IMR-90 (cell line): ENCODE measurements at regions not wholly inside any gene's neighbourhood (a gene's known extent, or its start where the extent isn't known, plus 50 kb on each side); places are given as distances from the start of the nearest gene placed in this dataset.

ENCODE experiments used
- CEBPB ChIP-seq: IDR thresholded peaks from 2 replicates; pipeline ENCODE4 v1.6.1; 2012; ENCODE audit warnings: low read depth, low read length, improper control_type of control experiment
- MAFK ChIP-seq: IDR thresholded peaks from 2 replicates; pipeline ENCODE4 v1.6.1; 2012; ENCODE audit warnings: low read depth, low read length, improper control_type of control experiment
- MAZ ChIP-seq: IDR thresholded peaks from 2 replicates; pipeline ENCODE4 v1.6.1; 2012; ENCODE audit warnings: low read depth, mild to moderate bottlenecking, low read length, improper control_type of control experiment, moderate library complexity, borderline replicate concordance
- MXI1 ChIP-seq: IDR thresholded peaks from 2 replicates; pipeline ENCODE4 v1.6.1; 2012; ENCODE audit warnings: low read depth, mild to moderate bottlenecking, low read length, moderate library complexity, borderline replicate concordance
- NFE2L2 ChIP-seq: fragments of 150-350 bp; IDR thresholded peaks from 2 replicates; pipeline ENCODE4 v1.6.1; 2016; ENCODE audit warnings: low read depth, mild to moderate bottlenecking, low read length
- POLR2A ChIP-seq: IDR thresholded peaks from 2 replicates; pipeline ENCODE4 v1.6.1; 2012; ENCODE audit warnings: mild to moderate bottlenecking, low read depth, low read length
- RAD21 ChIP-seq: IDR thresholded peaks from 2 replicates; pipeline ENCODE4 v1.6.1; 2012; ENCODE audit warnings: low read length, improper control_type of control experiment
- RCOR1 ChIP-seq: IDR thresholded peaks from 2 replicates; pipeline ENCODE4 v1.6.1; 2012; ENCODE audit warnings: mild to moderate bottlenecking, low read length, improper control_type of control experiment; ENCODE audit not compliant: insufficient replicate concordance
- SMC3 ChIP-seq: fragments of 150-350 bp; IDR thresholded peaks from 2 replicates; pipeline ENCODE4 v1.6.1; 2016; ENCODE audit warnings: low read depth, mild to moderate bottlenecking, antibody characterized with exemption, low read length, moderate library complexity
- TF ChIP-seq, protein P1 (sequence below): conservative IDR thresholded peaks from 2 replicates; pipeline ENCODE4 v1.5.1; 2012; ENCODE audit warnings: mild to moderate bottlenecking, low read depth, low read length, improper control_type of control experiment
- TF ChIP-seq, protein P2 (sequence below): fragments of 150-350 bp; IDR thresholded peaks from 2 replicates; pipeline ENCODE4 v1.6.1; 2017; ENCODE audit warnings: mild to moderate bottlenecking, antibody characterized with exemption, low read length, low read depth

- TF ChIP-seq, protein P1, sequence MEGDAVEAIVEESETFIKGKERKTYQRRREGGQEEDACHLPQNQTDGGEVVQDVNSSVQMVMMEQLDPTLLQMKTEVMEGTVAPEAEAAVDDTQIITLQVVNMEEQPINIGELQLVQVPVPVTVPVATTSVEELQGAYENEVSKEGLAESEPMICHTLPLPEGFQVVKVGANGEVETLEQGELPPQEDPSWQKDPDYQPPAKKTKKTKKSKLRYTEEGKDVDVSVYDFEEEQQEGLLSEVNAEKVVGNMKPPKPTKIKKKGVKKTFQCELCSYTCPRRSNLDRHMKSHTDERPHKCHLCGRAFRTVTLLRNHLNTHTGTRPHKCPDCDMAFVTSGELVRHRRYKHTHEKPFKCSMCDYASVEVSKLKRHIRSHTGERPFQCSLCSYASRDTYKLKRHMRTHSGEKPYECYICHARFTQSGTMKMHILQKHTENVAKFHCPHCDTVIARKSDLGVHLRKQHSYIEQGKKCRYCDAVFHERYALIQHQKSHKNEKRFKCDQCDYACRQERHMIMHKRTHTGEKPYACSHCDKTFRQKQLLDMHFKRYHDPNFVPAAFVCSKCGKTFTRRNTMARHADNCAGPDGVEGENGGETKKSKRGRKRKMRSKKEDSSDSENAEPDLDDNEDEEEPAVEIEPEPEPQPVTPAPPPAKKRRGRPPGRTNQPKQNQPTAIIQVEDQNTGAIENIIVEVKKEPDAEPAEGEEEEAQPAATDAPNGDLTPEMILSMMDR, result no peak
- no peak for TF ChIP-seq RAD21
- no peak for TF ChIP-seq SMC3
- no peak for TF ChIP-seq POLR2A
- TF ChIP-seq NFE2L2, result no peak
- TF ChIP-seq RCOR1, result no peak
- TF ChIP-seq CEBPB, result no peak
- TF ChIP-seq MAFK, result no peak
- TF ChIP-seq MXI1, result no peak
- TF ChIP-seq, protein P2, sequence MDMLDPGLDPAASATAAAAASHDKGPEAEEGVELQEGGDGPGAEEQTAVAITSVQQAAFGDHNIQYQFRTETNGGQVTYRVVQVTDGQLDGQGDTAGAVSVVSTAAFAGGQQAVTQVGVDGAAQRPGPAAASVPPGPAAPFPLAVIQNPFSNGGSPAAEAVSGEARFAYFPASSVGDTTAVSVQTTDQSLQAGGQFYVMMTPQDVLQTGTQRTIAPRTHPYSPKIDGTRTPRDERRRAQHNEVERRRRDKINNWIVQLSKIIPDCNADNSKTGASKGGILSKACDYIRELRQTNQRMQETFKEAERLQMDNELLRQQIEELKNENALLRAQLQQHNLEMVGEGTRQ, result no peak
- no peak for TF ChIP-seq MAZ
Measured at GRCh38 chr18:1884623-1885022, 686.7 kb downstream of the METTL4 start.
